ENCODE measurements at regions not wholly inside any gene's neighbourhood (a gene's known extent, or its start where the extent isn't known, plus 50 kb on each side); places are given as distances from the start of the nearest gene placed in this dataset.

DNA sequence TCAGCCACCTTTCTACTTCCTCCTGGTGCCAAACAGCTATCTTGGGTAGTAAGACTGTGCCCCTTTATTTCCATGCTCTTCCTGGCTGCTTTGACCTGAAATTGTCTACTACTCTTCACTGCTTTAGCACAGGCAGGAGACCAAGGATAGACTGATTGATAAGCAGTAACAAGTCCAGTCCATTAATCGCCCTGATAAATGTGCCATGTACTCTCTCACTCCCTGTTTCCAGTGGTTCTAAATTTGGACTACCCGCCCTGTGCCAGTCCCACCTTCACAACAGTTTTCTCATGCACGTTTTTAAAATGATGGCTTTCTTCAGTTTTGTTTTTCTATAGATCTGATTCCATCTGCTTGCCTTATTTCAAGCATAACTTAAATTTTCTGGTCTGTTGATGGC, 189.6 kb upstream of the RBMS1 start:
- no peak for DNase-seq

DNA sequence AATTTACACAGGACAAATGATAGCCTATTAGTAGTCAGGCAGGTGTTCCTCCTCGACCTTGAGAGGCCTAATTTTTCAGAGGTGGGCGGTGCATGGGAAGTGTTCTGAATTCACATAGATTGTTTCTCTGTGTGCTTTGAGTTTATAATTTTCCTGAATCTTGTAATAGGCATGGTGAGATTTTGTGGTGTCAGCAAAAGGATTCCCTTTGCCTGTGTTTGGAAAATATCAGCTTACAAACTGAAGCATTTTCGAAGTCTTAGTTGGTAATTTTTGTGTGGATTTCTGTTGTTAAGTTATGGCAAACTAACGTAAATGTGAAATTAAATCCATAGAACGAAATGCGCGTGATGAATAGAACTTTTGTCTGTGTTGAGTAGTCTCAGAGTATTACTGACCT, 194.0 kb upstream of the RBMS1 start:
- DNase-seq: no peak

DNA sequence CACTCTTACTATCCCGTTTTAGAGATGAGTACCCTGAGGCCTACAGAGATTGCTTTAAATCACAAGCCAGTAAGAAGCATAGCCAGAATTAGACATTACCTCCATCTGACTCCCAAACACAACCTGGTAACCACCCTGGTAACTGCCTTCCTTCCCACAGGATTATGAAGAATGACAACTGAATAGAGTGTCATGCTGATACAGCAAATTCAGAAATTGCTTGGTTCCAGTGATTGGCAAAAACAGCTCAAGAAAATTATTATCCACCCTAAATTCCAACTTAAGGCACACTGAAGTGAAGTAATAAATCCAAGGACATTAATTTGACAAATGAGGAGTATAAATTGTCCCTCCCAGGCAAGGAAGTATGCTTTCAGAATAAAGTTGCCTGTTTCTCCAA, 195.8 kb upstream of the RBMS1 start:
- no peak for DNase-seq

DNA sequence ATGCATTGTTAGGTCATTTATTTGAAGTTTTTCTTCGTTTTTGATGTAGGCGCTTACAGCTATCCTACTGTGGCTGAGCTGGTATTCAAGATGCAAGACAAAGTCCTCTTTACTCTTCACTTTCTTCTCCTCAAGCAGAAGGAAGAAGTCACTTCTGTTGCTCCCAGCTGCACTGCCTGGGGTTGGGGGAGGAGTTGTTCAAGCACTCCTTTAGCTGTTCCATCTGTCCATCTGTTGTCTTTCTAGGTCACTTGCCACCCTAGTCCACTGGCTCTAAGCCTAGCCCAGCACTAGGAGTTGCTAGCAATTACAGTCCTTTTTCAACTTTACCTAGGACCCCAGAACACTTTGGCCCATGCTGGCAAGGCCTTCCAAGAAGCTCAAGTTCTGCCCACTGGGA, 200.6 kb upstream of the RBMS1 start:
- DNase-seq: no peak

DNA sequence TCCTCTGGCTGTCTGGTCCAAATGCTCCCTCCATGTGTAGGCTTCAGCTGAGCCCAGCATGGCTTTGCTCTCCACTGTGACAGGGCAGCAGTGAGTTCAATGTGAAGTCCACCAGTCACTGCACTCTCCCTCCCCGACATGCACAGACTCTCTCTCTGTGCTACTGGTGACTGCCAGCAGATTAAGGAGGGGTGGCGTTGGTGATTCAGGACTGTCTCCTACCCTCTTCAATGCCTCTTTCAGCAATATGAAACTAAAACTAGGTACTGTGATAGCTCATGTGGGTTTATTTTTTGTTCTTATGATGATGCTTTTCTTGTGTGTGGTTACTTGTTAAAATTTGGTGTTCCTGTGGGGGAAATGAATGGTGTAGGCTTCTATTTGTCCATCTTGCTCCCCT, 201.0 kb upstream of the RBMS1 start:
- DNase-seq: no peak

DNA sequence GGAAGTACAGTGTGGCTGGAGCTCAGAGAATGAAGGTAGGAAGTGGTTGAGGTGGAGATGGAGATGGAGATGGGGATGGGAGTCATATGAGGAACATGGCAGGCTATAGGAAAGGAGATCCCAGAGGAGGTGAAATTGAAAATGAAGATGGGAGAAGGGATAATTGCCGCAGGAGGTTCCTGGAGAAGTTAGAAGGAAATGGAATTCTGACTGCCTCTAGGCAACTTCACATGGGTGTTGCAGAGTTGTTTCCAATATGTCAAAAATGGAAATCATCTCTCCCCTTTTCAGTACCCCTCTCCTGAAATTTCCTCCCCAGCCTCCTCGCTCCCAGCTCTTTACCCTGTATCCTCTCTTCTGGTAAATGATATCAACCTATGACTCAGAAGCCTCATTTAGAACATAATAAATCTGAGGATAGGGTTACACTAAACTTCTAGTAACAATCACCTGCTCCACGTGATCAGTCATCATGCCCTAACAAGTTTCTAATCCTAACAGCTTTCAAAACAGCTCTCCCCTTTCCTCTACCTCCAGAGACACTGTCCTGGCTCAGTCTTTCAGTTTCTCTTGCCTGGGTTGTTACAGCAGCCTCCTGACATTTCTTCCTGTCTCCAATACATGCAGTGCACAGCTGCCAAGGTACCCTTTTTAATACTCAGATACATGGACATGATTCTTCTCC, 201.9 kb upstream of the RBMS1 start:
- no peak for DNase-seq

DNA sequence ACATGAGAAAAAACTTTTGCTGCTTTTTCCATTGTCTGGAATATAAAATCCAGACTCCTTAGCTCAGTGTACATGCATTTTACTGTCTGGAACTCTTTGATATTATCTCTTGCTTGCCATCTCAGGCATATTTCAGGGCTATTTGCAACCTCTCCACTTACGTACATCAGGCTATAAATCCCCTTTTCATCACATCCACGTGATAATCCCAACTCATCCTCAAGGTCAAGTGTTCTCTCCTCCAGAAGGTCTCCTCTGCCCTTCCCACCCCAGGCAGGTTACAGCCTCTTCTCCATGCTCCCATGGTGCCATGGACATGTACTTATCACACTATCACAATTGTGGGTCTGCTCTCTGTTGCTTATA, 202.5 kb upstream of the RBMS1 start:
- DNase-seq: no peak

DNA sequence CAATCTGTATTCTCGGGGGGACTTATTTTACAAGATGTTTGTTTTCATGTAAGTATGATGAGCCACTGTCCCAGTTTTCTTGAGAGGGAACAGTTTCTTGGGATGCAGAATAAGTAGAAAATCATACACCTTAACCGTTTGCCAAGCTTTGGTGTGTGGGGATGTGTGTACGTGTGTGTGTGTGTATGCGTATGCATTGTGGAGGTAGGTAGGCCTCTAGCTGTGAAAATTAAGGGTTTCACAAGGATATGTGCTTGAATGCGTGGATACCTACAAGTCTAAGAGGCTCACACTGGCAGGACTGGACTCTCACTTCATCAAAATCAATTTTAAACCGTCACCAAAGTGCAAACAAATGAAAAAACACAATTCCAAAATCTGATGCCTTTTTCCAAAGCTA, 204.2 kb upstream of the RBMS1 start:
- DNase-seq: no peak

DNA sequence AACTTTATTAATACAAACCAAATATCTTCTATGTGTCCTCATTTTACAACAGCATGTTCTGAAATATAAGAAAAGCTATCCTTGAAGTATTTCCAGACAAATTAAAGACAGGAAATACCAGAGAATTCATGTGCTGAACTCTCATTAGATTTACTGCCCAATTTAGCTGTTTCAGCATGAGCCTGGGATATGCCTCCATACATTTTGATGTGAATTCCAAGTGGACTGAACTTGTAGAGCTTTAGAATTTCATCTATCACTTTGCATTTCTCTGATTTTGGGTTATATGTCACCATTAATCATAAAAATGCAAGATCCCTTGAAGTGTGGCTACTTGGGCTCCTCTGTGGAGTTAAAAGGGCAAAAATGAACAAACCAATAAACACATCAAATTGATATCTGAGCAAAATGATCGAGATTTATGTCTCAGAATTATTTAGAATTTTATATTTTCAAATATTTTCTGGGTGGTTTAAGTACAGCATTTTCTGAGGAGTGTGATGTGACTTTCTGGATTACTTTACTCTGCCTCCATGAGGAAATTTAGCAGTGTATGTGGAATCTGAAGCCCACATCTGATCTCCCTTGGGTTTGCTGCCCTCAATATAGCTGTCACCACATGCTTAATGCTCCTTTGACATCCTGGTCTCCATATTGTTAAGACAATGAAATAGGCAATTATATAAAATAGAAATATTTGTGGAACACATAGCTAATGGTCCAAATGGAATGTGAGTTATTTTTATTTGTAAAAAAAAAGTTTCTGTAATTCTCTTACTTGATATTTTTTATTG, 206.6 kb upstream of the RBMS1 start:
- no peak for DNase-seq

DNA sequence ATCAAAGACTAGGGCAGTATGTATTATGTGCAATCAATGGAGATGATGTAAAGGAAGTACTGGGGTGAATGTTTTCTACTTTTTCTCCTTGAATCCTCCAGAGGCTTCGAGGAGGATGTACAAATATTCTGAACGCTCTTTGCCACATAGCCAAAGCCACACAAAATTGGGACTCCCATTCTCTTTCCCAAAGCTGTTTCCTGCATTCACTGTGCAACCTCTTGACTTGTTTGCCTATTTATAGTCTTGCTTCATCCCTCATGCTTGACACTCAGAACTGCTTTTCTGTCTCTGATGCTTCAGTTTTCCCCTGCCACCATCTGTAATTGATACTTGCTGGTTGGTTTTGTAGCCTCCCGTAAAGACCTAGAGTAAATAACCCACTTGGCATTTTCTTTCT, 208.2 kb upstream of the RBMS1 start:
- DNase-seq: no peak

DNA sequence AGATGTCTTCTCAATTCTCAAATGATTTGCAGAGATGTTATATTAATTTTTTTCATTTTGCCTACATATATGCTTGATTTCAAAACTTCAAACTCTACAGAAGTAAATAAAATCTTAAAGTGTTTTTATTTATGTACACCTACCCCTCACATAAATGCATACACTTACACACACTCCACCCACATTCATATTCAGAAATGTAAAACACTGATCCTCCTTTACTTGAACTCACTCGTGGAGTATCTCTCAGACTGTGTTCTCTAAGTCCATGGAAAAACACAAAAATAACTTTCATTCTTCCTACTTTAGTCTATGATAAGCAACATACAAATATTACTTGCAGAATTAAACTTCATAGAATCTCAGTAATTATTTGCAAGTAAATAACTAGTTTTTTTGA, 209.1 kb upstream of the RBMS1 start:
- DNase-seq: no peak

DNA sequence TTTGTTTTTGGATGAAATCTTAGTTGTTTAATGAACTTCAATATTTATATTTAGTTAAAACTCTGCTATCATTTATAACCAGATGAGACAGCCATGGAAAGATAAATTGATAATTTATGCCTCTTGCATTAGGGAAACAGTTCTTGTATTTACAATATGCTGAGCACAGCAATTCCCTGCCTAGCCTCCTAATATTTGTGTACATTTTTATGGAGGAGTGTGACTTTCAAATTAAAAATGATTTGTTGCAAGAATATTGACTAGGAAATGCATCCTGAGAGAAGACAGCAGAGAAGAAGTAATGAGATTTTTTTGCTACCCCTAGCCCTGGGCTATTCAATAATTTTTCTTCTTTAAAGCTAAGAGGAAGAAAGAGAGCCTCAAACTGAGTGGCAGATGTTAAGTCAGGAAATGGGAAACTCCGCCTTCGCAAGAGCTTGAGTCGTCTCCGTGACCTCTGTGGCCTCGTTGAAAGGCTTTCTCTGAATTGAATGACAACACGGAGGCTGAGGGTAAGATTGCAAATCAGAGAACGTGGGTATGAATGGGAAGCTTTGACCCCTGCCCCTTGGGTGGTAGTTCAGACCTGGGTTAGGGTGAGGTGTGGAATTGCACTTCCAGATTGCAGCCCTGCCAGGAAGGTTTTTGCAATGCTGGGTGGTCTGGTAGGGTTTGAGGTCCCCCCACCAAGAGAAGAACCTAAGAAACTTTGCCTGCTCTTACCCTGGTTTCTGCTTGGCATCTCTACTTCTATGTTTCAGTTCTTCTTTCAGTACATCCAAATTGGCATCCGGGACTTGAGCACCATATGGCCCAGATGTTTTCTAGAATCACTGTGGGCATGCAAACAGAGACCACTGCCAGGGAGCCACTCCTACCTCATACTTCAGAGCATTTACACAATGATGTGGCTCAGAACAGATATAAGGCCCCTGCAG, 210.3 kb upstream of the RBMS1 start:
- DNase-seq: peak; percentile 84 to 85

DNA sequence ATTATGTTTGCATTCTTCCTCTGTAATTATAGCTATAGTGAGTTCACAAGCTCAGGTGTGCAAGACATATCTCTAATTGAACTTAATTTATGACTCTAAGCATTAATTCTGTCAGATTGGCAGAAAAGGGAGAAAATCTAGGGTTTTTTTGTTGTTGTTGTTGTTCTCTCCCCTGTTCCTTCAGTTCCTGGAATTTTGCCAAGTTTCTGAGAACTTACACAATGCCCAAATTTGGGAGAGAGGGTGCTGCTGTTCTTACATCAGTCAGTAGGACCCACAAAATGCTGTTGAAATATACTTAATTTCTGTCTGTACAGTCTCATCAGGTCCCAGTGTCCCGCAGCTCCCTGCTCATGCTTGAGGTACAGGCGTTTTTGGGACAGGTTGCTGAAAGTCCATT, 221.8 kb upstream of the RBMS1 start:
- DNase-seq: no peak

DNA sequence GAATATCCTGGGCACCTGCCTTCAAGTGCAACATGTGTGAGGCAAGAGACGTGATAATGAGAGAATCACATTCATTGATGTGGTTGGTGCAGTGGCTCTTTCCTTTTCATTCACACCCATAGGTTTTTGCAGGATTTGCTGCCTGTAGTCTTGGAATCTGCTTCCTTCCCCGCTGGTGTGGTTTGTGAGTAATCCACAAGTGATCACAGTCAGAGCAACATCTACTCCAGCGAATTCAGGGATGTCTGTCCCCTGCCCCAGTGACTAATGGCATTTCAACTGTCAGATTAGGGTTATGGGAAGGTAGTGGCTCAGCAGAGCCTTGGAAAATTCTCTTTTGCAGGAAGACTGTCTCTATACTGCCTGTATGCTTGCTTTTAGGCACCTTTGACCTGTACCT, 225.5 kb upstream of the RBMS1 start:
- DNase-seq: no peak

DNA sequence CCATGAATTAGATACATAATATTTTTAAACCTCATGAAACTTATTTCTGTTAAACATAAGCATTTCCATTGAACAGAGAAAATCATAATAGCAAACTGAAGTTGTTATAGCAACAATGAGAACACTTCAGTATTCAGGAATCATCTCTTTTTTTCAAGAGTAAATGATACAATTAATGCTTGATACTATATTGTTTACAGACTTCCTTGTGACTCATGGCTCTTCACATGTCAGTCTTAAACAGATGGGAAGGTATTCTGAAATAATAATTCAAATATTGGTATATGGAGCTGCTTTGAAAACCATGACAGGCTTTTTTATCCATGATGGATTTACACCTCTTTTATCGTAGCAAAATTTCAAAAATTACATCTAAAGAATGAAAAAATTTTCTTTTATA, 226.5 kb upstream of the RBMS1 start:
- no peak for DNase-seq

DNA sequence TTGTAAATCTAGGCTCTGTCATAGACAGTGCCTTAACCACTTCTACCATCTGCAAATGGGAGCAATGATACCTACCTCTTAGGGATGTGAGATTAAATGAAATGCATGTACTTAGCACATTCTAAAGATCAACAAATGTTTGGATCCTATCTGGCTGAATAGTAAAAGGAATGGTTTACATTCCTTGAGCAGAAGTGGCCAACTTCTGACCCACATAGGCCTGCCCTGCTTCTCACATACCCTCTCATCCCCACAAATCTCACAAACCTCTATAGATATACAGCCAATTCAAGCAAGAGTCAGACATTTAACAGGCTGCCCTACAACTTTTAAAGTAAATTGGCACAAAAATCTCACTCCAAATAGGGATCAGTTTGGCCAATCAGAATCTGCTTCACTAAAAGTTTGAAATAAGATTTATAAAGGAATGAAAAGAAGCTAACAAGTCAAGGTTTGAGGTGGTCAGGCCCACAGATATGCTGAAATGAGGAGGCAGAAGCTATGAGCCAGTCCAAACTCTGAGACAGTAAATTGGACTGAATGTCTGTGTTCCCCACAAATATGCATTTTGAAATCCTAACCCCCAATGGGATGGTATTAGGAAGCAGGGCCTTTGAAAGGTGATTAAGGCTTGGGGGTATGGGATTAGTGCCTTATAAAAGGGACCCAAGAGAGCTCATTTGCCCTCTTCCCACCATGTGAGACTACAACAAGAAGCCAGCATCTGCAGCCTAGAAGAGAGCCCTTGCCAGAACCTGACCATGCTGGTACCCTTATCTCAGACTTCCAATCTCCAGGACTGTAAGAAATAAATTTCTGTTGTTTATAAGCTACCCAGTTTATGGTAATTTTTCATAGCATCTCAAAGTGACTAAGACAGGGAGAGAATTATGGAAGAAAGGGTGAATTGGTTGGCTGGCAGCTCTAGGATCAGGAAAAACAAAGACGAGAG, 227.8 kb upstream of the RBMS1 start:
- DNase-seq: no peak

DNA sequence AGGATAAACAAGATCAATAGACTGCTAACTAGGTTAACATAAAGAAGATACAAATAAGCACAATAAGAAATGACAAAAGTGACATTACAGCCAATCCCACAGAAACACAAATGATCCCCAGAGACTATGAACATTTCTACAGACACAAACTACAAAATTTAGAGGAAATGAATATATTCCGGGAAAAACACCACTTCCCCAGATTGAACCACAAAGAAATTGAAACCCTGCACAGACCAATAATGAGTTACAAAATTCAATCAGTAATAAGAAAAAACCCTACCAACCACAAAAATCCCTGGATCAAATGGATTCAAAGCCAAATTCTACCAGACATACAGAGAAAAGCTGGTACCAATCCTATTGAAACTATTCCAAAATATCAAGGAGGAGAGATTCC, 232.4 kb upstream of the RBMS1 start:
- DNase-seq: no peak

DNA sequence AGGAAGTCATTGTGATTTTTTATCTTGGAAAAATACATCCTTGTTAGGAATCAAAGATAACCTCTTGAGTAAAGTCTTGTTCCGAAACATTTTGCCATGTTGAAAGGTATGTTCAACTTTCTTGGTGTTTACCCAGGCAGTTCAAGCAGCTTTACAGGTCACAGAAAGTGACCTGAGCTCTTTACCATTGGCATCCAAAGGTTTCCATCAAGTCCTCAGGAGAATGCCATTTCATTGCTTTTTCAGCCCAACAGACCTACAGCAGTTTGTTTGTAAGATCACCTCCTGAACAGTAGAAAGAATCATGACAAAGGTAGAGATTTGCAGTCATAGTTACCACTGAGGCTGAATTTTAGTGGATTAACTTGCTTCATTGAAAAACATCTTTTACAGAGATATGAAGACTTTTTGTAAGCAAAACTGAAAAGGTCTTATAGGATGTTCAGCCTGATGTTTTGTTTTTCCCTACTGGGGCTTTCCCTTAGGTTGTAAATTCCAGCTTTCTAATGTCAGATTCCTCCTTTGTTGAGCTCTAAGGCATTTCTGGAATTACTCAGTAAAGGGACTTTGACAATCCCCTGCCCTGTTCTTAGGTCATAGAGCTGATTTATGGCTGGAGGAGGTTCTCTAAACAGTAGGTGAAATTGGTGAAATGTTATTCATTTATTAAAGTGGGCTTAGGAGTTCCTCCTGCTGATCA, 236.8 kb upstream of the RBMS1 start:
- no peak for DNase-seq

DNA sequence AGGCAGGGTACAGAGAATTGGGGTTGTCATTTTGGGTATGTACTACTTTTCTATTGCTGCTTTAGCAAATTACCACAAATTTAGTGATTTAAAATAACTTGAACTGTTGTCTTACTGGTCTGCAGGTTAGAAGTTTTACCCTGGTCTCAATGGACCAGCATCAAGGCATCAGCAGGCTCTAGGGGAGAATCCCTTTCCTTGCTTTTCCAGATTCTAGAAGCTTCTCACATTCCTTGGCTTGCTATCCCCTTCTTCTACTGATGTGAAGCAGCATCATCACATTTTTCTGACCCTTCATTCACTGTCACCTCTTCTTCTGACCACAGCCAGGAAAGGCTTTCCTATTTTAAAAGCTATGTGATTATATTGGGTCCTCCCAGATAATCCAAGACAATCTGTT, 237.8 kb upstream of the RBMS1 start:
- DNase-seq: no peak

DNA sequence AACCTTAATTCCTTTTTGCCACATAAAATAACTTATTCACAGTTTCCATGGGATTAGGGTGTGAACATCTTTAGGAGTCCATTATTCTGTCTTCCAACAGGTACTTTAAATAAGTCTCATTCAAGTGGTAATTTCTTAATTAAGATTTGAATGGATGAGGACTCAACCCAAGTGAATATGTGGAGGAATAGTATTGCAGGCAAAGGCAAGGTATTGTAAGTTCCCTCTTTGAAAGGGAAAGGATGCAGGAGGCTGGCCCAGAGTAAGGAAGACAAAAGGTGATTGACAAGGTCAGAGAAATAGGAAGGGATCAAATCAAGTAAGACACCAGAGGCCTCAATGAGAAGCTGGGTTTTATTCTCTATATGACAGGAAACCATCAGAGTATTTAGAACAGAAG, 238.2 kb upstream of the RBMS1 start:
- DNase-seq: no peak

DNA sequence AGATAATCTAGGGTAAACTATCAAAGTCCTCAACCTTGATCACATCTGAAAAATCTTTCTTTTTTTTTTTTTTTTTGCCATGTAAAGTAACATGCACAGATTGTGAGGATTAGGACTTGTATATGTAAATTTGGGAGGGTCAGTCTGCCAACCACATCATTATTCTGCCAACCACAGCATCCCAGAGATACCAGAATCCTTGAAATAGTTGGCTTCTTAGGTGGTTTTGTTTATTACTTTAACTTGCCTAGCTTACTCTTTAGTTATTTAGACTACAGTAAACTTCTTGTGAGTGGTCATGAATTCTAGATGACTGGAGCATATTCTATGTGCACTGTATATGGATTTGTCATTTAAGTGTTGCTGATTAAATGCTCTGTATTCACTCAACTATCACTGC, 242.1 kb upstream of the RBMS1 start:
- no peak for DNase-seq

Measured in AML-193 (cell line).